GM18868 (cell line): ENCODE measurements at regions not wholly inside any gene's neighbourhood (a gene's known extent, or its start where the extent isn't known, plus 50 kb on each side); places are given as distances from the start of the nearest gene placed in this dataset.
A peak's percentile ranks its signal among the peaks of the same experiment; 100 is the strongest.
"Not testable (repeated sequence)": the region's sequence is repeated elsewhere in the genome, so short reads cannot be mapped to it uniquely, and the experiment has no call there.

Experiments
- ATAC-seq: cut with Tn5 transposase; IDR thresholded peaks from one replicate; pipeline ENCODE4 v1.9.1; 2021; ENCODE audit warnings: mild to moderate bottlenecking, moderate library complexity; ENCODE audit not compliant: unreplicated experiment

- no peak for ATAC-seq
These were observed 93.2 kb downstream of the AKR1D1 start for GRCh38 chr7:138169441-138169851.

DNA sequence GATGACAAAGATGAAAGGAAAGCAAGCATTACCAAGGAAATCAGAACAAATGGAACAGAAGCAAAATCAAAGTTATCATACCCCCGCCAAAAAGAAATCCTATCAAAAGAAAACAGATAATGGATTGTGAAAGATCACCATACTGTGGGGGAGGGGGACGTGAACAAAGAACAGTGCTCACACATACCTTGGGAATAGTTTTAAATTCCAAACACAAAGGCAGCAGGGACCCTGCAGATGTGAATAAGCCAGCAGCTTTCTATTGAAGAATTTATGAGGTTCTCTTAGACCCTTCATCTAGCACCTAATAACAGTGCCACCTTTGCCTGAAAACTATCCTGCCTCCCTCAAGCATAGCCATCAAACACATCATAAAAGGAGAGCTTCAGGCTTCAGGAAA lies 94.0 kb downstream of the AKR1D1 start:
- ATAC-seq: no peak

- peak; percentile 89 for ATAC-seq
These were observed 94.9 kb downstream of the AKR1D1 start for GRCh38 chr7:138170959-138171703.

DNA sequence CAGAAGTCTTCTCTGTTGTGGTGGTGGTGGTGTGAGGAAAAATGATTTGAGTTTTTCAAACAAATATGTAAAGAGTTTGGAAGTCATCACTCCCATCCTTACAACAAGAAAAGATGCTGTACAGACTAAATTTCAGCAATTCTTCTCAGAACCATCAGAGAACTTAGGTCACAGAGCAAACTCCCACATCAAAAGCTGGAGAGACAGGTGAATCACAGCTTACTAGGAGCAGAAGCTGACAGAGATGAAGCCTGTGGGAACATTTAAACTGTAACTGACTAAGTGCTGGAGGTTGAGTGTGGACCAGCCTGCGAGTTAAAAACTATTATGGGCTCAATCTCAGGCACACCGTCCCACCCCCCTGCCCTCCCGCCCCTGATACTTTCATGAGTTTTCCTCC lies 97.3 kb downstream of the AKR1D1 start:
- ATAC-seq: no peak

DNA sequence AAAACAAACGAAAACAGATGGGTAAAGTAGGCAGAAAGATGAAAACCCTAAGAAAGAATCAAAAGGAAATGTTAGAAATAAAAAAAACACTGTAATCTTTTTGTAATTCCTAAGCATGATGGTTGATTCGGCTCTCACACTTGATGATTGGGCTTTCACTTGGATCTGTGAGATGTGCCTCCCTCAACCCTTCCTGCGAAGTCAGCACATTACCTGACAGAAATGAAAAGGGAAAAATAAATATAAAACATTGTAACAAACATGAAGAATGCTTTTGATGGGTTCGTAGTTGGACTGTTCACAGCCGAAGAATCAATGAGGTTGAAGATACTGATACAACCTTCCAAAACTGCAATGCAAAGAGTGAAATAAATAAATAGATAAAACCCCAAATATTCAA lies 99.8 kb downstream of the AKR1D1 start:
- ATAC-seq: no peak

GRCh38 chr7:138184191-138184590 lies 107.9 kb downstream of the AKR1D1 start:
- ATAC-seq: no peak

GRCh38 chr7:138185132-138185908 lies 109.1 kb downstream of the AKR1D1 start:
- ATAC-seq: no peak

DNA sequence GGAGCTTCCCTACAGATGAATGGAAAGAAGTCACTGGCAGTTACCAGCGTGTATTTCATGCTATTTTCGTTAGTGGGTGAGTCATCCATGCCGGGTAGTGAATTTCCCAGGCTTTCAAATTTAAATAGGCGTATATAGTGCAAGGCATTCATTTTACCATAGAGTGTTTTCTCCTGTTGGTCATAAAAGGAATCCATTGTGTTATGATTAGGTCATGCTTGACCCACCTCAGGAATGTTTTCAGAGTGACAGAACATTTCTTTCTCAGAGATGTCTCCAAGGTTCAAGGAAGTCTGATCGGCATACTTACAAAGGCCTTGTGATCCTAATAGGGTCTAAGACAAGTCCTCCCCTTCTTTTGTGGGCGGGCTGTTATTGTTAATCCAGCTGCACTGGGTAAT lies 110.7 kb downstream of the AKR1D1 start:
- no peak for ATAC-seq

- no peak for ATAC-seq
These were observed 112.1 kb downstream of the AKR1D1 start for GRCh38 chr7:138188290-138188858.

DNA sequence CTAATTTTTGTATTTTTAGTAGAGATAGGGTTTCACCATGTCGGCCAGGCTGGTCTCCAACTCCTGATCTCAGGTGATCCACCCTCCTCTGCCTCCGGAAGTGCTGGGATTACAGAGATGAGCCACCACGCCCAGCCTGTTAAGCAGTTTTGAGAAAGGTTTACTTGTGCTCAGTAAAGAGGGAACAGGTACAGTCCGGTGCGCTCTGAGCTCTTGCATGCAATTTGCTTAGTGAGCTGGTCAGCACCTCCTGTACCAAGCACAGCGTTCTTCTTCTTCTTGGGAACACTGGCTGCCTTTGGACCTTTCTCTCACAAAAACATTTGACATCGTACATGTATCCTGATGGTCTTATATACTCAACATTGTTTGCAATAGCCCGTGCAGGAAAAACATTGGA lies 118.3 kb downstream of the AKR1D1 start:
- no peak for ATAC-seq

DNA sequence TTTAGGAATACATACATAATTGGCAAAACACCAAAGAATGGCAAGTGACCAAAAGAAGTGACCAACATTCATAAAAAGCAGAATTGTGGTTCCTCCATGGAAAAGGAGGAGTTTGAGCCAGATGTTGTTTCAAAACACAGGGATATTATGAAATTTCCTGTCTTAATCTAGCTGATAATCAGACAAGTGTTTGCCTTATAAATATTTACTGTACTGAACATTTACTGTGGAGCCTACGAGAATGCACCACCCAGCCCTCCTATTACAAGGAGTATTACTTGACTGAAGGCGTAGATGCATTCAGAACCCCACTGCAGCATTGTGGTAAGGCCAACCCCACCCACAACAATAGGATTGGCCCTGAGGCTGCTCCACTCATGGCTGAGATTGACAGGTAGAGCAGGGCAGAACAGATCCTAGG lies 118.9 kb downstream of the AKR1D1 start:
- ATAC-seq: no peak

- not testable (repeated sequence) for ATAC-seq
These were observed 120.3 kb downstream of the AKR1D1 start for GRCh38 chr7:138196503-138196946.

GRCh38 chr7:138196971-138197896 lies 121.0 kb downstream of the AKR1D1 start:
- no peak for ATAC-seq

DNA sequence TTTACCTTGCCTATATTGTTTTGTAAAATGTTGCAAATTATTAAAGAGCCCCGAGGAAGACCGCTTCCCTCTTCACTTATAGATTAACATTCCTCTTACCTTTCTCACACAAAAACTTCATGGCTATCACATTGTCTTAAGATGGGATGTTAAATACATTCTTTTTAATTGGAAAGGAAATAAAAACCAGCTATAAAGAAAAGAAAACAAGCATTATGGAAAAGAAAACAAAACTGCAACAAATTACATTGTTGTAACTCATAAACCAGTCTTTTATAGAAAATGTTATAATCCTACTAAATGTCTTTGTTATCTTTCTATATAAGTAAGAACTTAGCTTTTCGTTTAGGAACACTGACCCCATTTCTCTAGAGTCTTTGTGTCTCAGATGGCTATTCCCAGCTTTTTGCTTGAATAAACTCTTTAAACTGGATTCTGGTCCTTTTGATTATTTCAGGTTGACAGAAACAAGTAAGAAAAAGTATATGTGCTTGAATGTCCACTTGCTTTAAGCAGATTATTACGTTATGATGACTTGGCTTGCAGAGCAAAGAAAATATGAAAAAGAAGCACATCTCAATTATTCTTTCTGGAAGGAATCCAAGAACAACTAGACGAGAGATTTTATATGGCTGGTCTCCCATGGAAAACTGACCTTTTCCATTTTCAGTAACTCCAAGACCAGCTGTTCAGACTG lies 128.2 kb downstream of the AKR1D1 start:
- ATAC-seq: no peak

- no peak for ATAC-seq
These were observed 128.7 kb downstream of the AKR1D1 start for GRCh38 chr7:138204982-138205298.

- ATAC-seq: no peak
These were observed 129.4 kb downstream of the AKR1D1 start for GRCh38 chr7:138205614-138206150.

- no peak for ATAC-seq
These were observed 131.3 kb downstream of the AKR1D1 start for GRCh38 chr7:138207555-138207971.

- ATAC-seq: no peak
These were observed 131.9 kb downstream of the AKR1D1 start for GRCh38 chr7:138208142-138208570.

GRCh38 chr7:138208864-138209263 lies 132.6 kb downstream of the AKR1D1 start:
- no peak for ATAC-seq

DNA sequence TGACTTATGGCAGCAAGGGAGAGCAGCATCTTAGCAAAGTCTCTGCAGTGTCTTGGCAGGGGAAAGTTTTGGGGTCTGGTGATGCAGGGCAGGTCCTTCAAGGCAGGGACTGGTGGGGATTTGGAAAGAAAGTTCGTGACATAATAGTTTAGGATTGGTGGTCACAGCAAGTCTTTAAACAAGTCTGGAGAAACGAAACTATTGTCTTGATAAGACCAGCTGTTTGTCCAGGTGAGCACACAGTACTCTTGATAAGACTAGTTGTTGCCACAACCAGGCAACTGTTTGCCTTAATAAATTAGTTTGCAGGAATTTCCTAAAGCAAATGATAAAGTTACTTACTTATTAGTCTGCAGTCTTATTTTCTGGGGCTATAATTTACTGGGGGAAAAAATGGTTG lies 136.1 kb downstream of the AKR1D1 start:
- no peak for ATAC-seq
